CD4-positive, alpha-beta T cell treated with Interleukin-12 subunit alpha and Interleukin-12 subunit beta, for 1 hour (primary cell): ENCODE measurements at regions not wholly inside any gene's neighbourhood (a gene's known extent, or its start where the extent isn't known, plus 50 kb on each side); places are given as distances from the start of the nearest gene placed in this dataset.
A peak's percentile ranks its signal among the peaks of the same experiment; 100 is the strongest.
"Not testable (repeated sequence)": the region's sequence is repeated elsewhere in the genome, so short reads cannot be mapped to it uniquely, and the experiment has no call there.

ENCODE experiments used
- DNase-seq: peaks from one replicate; pipeline ENCODE4 v3.0.0-alpha.2; 2020

DNA sequence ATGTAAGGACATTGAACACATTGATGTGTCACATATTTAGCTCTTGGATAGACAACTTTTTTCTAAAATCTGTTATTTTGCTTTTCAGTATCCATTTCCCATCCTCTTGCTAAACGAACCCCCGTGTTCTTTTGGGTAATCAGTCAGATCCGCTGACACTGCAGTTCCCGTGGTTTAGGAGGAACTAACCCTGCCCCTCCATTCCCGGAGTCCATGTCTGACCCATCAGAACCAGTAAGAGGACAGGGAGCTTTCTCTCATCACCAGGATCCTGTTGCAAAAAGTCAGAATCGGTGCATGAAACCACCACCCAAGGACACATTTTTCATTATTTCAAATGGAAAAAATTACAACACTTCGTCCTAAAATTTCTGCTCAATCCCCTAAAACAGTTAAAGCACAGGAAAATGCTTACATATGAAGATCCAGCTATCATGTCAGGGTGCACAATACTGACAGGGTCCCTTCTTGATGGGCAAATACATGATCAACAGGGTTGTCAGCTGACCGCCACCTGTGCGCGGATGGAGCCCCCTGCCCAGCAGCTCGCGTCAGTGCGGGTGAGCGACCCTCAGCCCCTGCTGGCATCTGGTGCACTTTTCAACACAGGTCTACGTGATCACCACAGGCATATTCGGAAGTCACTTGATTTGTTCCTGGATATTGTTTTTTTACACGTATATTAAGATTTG lies 276.8 kb downstream of the ADGRD1 start:
- no peak for DNase-seq

DNA sequence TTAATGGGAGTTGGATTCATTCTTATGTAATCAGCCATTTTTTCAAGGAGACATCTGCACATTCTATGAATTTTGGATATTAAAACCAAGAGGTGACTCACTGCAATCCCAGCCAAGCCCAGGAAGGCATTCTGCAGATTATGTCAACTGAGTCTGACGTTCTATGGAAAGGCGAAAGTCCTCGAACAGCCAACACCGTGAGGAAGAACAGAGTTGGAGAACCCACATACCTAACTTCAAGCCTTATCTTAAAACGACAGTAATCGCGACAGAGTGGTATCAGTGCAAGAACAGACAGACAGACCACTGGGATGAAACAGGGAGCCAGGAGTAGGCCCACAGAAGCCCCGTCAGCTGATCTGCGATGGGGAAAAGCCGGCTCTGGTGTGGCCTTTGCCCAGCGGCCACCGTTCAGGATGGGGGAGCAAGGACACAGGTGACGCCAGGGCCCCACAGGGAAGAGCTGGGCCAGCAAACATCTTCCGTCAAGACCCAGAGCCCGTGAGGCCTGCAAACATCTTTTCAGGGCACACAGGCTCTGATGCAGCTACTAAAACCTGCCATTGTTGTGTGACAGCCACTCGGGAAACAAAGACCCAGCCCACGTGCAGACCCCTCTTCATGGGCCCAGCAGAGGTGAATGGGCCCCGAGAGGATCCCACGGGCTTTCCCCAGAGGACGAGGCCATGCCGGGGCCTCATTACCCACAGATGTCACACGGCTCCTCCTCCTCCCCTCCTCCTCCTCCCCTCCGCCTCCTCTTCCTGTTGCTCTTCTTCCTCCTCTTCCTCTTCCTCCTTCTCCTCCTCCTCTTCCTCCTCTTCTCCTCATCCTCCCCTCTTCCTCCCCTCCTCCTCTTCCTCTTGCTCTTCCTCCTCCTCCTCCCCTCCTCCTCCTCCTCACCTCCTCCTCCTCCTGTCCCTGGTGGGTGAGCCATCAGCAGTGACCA lies 277.6 kb downstream of the ADGRD1 start:
- DNase-seq = no peak

DNA sequence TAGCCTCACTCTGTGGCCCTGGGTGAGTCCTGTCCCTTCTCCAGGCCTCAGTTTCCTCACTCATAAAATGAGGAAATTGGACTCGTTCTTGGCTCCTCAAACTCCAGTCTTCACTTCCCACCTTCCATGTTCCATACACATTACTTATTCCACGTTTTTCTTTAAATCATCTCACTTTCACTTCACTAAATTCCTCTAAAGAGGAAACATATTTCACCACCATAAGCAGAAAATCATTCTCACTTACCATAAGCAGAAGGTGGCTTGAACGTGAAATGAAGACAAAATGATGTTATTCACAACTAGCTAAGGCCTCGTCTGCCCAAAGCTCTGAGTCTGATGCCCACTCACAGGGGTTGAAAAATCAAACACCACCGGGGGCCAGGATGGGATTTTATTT lies 278.3 kb downstream of the ADGRD1 start:
- no peak for DNase-seq

DNA sequence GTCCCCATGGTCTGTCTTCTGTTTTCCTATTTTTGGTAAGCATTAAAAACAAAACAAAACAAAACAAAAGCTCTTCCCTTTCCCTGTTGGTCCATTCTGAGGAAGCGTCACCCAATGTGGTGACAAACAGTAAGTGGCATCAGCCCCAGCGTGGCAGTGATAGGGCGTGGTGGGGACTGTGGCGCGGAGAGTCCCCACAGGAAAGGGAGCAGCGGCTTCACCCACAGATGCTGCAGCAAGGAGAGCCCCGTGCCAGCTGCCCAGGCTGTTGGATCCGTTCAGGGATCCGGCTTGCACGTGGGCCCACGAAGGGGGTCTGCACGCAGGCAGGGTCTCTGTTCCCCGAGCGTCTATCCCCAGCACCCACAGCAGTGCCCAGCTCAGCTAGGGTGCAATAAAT lies 279.2 kb downstream of the ADGRD1 start:
- not testable (repeated sequence) for DNase-seq

DNA sequence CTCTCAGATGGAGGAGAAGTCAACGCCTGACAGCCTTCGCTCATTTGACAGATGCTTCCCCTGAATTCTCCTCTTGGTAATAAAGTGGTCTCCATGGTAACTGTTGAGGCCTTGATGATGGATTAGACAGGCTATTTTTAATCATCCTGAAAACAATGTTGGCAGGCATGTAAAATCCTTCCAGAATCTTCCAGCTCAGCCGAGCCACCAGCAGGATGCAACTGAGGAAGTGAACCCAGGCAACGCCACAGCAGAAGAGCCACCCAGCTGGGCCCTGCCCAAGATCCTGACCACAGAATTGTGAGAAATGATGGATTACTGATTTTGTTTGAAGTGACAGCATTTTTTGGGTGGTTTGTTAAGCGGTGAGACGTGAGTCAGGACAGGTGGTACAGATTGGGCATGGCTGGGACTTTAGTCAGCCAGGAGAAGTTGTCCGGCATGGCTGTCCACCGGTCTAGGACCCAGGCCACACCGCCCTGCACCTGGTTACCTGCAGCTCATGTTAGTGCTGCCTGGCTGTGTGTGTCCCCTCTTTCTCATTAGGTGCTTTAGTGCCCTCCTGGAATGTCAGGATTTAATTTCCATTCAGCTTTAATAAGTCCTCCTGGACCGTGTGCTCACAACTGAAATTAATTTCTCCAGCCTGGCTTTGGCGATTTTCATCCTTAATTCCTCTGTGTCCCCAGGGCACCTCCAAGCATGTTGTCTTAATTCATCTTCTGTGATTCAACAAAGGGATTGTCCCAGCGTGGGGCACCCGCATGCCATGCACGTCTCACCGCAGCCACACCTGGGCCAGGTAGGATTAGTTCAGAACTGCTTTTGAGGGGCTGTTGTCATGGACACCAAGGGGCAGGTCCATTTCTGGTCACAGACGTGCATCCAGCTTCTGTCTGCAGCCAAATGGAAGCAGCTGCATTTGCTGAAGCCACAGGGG lies 280.4 kb downstream of the ADGRD1 start:
- not testable (repeated sequence) for DNase-seq

DNA sequence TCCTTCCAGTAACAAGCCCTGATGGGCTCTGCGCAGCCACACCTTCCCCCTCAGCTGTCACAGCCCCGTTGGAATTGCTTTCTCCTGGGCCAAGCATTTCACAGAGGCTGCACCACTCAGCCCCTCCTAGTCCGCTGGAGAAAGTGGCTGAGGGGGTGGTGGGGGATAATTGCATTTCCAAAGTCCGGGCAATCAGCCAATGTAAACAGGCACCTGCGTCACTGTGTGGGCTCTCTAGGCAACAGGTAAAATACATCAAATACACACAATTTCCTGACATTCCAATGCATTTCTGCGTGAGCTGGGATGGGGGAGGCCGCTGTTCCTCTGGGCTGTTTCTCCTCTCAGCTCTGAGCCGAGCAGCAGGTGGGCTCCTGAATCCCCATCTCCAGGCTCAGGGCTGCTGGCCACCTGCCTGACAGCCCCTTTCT lies 281.1 kb downstream of the ADGRD1 start:
- not testable (repeated sequence) for DNase-seq

DNA sequence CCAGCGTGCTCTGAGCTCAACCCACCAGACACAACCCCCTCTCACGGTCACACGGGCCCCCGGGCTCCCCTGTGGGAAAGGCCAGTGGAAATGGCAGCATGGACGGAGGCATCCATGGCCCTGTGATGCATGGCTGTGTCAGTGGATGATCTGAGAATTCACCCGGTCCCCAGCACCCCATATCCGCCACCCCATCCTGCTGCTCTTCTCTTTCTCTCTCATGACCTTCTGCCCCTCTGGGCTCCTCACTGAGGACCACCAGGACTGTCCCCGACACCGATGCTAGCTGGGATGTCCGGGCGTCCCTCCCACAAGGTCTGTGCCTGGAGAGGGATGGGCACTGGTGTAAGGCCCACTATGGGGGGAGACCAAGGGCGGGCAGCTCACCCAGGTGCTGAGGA lies 282.2 kb downstream of the ADGRD1 start:
- no peak for DNase-seq

DNA sequence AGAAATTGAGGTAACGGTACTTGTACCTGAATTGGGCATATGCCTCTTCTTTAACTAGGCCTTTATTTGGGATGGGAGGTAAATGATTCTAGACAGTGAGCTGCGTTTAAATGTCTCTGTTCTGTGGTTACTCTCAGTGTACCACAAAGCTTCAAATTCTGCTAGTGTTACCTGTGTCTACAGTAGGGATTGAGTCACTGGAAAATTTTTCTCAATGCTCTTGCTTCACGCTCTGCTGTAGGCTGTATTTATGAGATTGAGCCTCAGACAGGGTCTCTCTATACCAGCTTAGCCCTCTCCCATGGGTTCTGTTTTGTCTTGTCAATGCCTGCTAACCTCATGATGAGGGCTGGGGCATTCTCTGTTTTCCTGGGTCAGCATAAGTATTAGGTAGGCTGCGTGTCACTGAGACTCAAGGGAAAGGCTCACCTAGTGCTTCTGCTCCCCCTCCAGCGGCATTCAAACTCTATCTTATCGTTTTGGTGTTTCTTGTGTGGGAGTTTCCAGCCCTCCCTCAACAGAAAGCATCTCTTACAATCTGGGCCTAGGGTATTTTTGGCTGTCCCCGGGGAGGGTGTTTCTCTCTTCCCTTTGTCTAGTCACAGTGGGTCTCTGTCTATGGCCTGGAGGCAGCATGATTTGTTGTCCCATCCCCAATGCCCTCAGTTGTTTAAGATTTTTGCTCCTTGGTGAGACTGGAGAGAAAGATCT lies 285.8 kb downstream of the ADGRD1 start:
- DNase-seq = no peak

DNA sequence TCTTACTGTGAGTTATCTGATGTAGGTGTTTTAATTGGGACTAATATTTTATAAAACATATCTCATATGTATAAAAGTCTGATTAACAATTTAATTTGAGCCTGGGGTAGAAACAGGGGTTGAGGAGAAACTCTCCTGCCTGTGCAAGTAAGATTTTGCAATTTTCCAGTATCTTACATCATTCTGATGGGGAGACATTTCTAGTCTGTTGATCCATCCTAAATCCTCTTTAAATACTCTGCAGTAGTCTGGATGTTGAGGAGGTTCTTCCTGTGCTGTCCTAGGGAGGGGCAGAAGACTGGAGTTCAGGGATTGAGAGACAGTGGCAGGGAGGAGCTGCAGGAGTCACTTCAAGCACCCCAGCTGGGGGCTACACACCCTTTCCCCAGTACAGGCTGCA lies 287.8 kb downstream of the ADGRD1 start:
- no peak for DNase-seq

DNA sequence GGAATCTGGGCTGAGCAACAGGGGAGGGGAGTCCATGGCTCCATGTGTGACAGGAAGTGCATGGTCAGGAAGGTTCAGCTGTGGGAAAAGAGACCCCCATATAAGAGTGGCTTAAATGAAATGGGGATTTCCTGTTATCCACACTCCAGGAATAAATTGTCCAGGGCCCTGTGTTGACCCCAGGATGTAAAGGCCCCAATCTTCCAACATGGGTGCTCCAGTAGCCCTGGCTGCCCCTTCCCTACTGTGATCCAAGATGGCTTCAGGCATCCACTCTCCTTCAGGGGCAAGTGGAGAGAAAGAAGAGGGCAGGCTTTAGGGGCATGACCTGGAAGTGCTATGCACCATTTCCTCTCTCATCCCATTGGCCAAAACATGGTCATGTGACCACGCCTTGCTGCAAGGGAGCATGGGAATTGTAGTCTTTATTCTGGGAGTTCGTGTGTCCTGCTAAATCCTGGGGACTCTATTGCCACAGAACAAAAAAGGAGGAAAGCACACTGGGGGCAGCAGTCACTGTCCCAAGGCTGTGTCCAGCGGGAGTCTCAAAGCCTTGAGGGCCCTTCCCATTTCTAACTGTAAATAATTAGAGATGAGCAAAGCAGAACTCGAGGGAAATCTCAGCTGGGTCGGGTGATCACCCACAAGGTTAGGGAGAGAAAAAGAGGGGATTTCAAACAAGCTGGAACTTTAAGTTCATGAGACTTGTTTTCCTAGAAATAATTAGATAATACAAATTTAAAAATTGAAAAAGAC lies 289.2 kb downstream of the ADGRD1 start:
- DNase-seq = peak; percentile 8

DNA sequence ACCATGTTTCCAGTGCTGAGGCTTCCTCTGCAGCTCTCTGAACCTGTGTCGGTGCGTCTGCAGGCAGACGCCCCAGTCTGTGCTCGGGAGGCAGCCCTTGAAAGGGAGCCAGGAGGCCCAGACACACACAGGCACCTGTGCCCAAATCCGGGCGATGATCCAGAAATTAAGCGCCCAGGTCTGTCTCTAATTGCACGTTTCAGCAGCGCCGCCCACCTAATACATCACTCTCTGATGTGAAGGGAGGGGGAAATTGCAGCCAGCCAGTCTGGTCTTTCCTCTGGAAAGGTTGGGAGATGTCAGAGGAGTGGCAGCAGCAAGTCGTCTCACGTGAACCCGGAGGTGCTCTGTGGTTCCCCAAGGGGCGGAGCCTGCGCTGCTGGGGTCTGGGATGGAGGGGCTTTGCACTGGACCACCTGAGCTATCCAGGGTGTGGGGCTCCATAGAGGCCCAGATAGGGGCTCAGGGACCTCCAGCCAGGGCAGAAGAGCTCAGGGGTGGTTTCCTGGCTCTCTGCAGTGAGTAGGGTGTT lies 290.5 kb downstream of the ADGRD1 start:
- not testable (repeated sequence) for DNase-seq

DNA sequence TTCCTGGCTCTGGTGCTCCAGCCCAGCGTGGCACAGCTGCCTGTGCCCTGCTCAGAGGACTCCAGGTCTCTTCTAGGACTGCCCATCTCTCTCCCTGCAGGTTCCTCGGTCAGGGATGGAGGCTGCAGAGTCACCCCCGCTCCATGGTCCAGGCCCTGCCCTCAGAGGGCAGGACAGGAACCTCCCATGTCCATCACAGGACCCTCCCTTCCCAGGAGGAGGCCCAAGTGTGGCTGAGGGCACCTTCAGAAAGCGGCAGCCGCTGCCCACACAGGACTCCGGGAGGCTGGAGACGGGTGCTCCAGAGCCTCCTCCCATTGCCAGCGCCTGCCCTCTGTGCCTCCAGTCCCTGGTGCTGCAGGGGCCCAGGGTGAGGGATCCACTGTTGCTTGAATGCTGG lies 291.5 kb downstream of the ADGRD1 start:
- DNase-seq = not testable (repeated sequence)

DNA sequence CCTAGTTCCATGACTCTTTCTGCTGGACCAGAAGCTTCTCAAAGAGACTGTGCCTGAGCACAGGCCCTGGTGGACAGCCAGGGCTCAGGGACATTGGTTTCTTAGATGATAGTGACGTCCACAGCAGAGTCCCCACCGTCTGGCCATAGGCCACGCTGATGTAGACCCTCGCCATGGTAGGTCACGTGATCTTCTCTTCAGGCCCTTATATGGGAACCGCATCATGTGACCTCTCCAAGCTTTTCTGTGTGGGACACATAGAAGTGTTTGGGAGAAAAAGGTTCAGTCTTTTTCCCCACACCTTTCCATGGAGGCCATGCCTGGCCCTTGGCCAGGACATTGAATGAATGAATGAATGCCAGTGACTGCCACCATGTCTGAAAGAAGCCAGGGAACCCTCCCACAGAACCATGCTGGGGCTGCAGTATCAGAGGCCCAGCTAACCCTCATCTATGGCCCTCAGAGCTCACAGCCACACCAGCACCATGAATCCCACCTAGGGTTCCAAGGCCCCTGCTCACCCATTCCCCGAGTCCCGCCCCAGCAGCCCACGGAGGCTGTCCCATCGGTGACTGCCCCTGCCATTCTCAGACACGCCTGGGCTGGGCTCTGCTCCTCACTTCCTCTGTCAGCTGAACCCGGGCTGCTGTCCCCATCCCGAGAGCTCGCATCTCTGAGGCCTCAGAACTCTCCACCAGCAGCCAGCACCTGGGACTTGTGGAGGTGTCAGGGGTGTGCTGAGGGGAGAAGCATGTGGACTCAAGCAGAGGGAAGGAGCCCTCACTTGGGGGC lies 292.1 kb downstream of the ADGRD1 start:
- no peak for DNase-seq

DNA sequence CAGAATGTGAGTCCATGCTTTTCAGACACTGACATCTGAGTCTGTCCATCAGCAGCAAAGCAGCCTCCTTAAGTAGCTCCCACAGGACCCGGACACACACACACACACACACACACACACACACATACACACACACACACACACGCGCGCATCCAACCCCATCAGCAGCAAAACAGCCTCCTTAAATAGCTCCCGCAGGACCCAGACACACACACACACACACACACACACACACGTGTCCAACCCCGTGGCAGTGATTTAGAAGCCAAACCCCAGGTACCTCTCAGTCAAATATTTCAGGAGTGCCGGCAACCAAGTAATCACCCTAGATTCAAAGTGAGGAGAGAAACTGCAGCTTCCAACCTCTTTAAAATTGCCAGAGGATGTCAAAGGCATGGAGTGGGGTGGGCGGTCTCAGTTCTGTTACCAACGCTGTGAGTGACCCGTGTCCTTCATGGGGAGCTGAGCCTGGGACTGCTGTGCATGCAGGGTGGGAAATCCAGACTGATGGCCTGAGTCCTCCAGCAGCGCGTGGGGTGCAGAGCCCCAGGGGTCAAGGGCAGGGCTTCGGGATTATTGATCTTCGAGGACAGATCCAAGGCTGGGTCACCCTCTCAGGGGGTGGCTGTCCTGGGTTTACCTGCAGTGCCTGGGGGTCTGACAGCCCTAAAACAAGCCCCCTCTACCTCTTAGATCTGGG lies 293.5 kb downstream of the ADGRD1 start:
- DNase-seq = not testable (repeated sequence)

DNA sequence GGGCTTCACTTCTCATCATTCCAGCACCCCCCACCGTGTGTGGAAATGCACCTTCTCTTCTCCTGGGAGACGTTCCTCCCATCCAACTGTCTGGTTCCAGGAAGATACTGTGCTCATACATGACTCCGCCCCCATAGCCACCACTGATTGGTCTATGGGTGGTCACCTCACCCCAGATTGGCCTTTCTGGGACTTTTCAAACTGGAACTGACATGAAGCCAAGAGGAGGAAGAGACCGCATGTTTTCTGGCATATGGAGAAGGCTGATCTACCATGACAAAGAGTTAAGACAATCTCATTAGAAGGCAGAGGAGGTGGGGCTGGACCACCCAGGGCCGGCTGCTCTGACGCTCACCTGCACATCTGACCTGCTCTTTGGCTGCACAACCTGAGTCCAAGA lies 294.2 kb downstream of the ADGRD1 start:
- not testable (repeated sequence) for DNase-seq

DNA sequence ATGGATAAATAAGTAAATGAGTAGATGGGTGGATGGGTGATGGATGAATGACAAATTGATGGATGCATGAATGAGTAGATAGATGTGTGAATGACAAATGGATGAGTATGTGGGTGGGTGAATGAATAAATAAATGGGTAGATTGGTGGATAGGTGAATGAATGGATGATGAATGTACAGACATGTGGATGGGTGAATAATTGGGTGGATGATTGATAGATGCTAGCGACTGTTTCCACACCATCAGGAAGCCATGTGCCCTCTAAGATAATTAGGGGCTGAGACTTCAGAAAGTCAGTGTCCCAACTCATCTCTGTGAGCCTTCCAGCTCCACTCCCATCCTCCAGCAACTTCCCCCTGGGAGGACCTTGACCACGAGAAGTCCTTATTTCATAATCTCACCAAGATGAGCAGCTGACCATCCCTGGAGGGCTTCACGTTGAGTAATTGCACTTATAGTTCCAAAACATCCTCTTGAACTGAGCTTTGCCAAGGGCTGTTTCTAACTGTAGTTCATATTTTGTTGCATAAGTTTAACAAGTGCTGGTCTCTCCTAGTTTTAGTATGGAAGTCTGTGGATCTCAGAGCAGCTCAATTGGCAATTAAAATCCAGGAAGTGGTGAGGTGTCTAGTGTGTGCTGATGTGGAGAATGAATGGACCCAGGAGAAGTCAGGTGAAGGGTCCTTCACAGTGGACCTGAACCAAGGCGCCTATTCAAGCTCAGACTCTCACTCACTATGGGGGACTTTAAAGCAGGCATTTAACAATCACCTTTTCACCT lies 295.7 kb downstream of the ADGRD1 start:
- DNase-seq = no peak

DNA sequence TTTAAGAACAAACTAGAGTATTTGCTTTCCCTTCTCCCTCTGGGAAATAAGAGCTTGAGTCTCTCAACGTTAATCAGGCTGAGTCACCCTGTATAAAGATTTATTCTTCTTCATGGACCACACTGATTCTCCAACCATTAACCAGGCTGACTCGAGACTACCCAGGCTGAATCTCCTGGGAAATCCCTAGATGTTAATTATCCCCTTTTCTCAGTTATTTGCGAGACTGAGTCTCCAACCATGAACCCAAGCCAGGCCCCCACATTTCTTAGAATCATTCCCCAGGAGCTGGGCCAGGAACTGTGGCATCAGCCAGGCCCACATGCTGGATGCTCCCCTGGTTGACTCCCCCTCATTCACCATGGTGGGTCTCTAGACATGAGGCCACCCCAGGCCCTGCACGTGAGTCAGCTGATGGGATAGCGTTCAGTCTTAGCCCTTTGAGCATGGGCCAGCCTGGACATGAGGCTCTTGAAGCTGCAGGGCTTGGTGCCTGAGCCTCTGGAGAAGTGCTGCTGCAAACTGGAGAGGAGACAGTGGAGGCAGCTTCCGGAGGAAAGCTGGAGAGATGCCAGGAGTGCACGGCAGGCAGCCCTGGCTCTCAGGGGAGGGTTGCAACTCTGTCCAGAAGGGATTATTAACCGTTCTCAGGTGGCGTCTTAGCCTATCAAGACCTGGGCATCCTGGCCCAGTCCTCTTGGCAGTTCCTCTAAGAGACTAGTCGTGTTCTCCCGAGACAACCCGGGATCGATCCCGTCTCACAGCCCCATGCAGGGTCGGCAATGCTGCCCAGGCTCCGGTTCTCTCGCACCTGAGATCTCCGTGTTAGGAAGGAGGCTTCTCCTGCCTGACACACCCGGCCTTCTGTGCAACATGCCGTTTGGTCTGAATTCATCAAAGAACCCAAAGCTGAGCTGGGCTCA lies 296.6 kb downstream of the ADGRD1 start:
- no peak for DNase-seq

DNA sequence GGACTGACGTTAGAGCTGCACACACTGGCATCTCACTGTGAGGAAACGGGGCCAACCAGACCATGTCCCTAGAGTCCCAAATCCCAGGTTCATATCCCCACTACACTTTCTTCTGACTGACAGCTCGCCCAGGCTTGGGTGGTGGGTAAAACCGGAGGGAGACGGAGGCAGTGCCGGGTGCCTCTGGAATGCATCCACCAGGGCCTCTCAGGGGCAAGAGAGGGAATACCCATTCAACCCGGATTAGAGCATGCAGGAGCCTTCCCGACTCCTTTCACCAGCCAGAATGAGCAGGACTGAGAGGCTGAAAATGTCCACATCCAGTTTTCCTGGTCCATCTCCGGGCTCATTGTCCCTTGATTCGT lies 297.2 kb downstream of the ADGRD1 start:
- no peak for DNase-seq
